SU-DHL-6 (cell line): ENCODE measurements at regions not wholly inside any gene's neighbourhood (a gene's known extent, or its start where the extent isn't known, plus 50 kb on each side); places are given as distances from the start of the nearest gene placed in this dataset.
"Not testable (repeated sequence)": the region's sequence is repeated elsewhere in the genome, so short reads cannot be mapped to it uniquely, and the experiment has no call there.

Source experiments
- H2AFZ ChIP-seq: fragments of 200-600 bp; sonication (generic); 2 replicates; pipeline ENCODE4 v1.6.1; 2014; ENCODE audit warnings: low read depth, mild to moderate bottlenecking, moderate library complexity, mixed read lengths, antibody characterized with exemption, low read length; ENCODE audit not compliant: severe bottlenecking
- H3F3A ChIP-seq: fragments of 200-600 bp; shearing (Covaris generic); 2 replicates; pipeline ENCODE4 v1.6.0; 2016; ENCODE audit warnings: antibody characterized with exemption, mild to moderate bottlenecking; ENCODE audit not compliant: insufficient read depth
- H3K27ac ChIP-seq: fragments of 200-600 bp; sonication (generic); 2 replicates; pipeline ENCODE4 v1.5.1; 2016; ENCODE audit warnings: low read depth, mild to moderate bottlenecking, low read length, moderate library complexity, mixed read lengths
- H3K27me3 ChIP-seq: fragments of 200-600 bp; sonication (generic), shearing (Covaris generic); 2 replicates; pipeline ENCODE4 v1.6.0; 2014; ENCODE audit warnings: mild to moderate bottlenecking, low read length
- H3K36me3 ChIP-seq: fragments of 200-600 bp; sonication (generic); 2 replicates; pipeline ENCODE4 v1.6.1; 2014; ENCODE audit warnings: mild to moderate bottlenecking, low read length, mixed read lengths
- H3K4me2 ChIP-seq: fragments of 300-600, 200-600 bp; shearing (Covaris generic), sonication (generic); 2 replicates; pipeline ENCODE4 v1.6.0; 2014; ENCODE audit warnings: low read length, low read depth, mild to moderate bottlenecking; ENCODE audit not compliant: poor library complexity, severe bottlenecking
- H3K4me3 ChIP-seq: fragments of 200-600 bp; sonication (generic); 2 replicates; pipeline ENCODE4 v1.5.1; 2014; ENCODE audit warnings: antibody characterized with exemption, low read length, mild to moderate bottlenecking, mixed read lengths; ENCODE audit not compliant: insufficient read depth, poor library complexity, severe bottlenecking
- H3K79me2 ChIP-seq: fragments of 200-600 bp; sonication (generic); 2 replicates; pipeline ENCODE4 v1.6.1; 2014; ENCODE audit warnings: mild to moderate bottlenecking, low read length, moderate library complexity; ENCODE audit not compliant: insufficient read depth
- H3K9ac ChIP-seq: fragments of 200-600 bp; sonication (generic); 2 replicates; pipeline ENCODE4 v1.7.0; 2014; ENCODE audit warnings: mild to moderate bottlenecking, low read length
- H3K9me2 ChIP-seq: fragments of 200-600 bp; sonication (generic); replicated peaks from 2 replicates; pipeline ENCODE4 v1.6.1; 2014; ENCODE audit warnings: low read length; ENCODE audit not compliant: insufficient read depth
- H3K9me3 ChIP-seq: fragments of 200-600 bp; sonication (generic); 2 replicates; pipeline ENCODE4 v1.6.1; 2014; ENCODE audit warnings: low read length, mixed read lengths; ENCODE audit not compliant: insufficient read depth
- H4K20me1 ChIP-seq: fragments of 200-600 bp; sonication (generic); 2 replicates; pipeline ENCODE4 v1.6.1; 2014; ENCODE audit warnings: low read depth, mild to moderate bottlenecking, antibody characterized with exemption, low read length, moderate library complexity, mixed read lengths
- CTCF ChIP-seq: fragments of 200-600 bp; sonication (generic); IDR thresholded peaks from one replicate; pipeline ENCODE4 v1.5.1; 2017; ENCODE audit warnings: antibody characterized with exemption, mild to moderate bottlenecking, low read length, moderate library complexity; ENCODE audit not compliant: insufficient read depth, poor library complexity, severe bottlenecking
- EZH2phosphoT487 ChIP-seq: fragments of 200-600 bp; sonication (generic), shearing (Covaris generic); conservative IDR thresholded peaks from 2 replicates; pipeline ENCODE4 v1.6.1; 2018; ENCODE audit warnings: mild to moderate bottlenecking, antibody characterized with exemption, low read length, moderate library complexity, mixed read lengths

DNA sequence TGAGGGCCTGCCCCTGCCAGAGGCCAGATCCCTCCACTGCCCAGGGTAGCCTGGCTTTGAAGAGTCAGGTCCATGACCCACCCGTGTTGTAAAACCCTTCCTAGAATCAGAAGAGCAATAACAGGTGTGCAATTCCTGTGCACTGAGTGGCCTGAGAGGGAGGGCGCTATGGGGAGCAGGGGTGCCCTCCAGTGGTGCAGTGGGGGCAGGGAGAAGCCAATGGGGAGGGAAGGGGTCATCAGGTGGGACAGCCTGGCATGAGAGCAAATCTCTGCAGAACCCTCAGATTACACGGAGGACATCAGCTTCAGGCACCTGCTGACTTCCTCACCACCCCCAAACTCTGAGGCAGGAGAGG, 72.9 kb upstream of the ZNF469 start:
- H3F3A ChIP-seq, result no peaks in the 10 kb centered on the region
- no peak overlapping the region for H3K9ac ChIP-seq
- no peak overlapping the region for H3K4me3 ChIP-seq
- H3K27me3 ChIP-seq, result no peaks in the 10 kb centered on the region
- H3K79me2 ChIP-seq, result no peaks in the 10 kb centered on the region
- no peaks in the 10 kb centered on the region for H3K36me3 ChIP-seq
- no peak overlapping the region for H3K4me2 ChIP-seq
- H3K9me3 ChIP-seq, result peaks cover 5% of the 10 kb centered on the region; the same call in 1 of the 2 replicates
- H2AFZ ChIP-seq, result no peak overlapping the region
- TF ChIP-seq EZH2phosphoT487 (no peak), CTCF (no peak)
- H3K27ac ChIP-seq, result no peak overlapping the region
- no peaks in the 10 kb centered on the region for H4K20me1 ChIP-seq
- no peaks in the 10 kb centered on the region for H3K9me2 ChIP-seq

DNA sequence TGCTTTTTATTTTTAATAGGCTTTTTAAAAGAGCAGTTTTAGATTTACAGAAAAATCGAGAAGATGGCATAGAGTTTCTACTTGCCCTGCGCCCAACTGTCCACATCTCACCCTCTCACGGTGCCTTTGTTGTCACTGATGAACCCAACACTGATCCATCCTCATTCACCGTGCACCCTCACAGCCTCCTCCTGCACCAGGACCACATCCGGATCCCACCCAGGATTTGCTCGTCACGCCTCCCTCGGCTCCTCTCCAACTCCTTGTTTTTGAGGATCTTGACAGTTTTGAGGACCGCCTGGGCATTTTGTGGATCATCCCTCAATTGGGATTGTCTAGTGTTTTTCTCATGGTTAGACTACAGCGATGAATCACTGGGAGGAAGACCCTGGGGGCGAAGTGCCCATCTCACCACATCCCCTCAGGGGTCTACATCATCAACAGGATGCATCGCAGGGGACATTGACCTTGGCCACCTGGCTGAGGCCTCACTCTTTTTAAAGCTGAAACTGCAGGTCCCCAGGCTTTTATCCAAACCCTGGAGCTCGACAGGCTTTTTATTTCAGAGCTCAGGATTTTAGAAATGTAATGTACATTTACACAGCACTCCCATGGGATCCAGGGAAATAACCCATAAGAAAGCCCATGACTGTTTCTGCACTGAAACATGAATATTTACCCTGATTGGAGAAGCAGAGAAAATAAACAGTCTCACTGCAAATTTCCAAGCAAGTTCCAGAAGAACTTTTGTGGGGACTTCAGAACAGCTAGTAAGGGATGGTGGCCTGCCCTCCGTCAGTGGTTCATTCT, 71.8 kb upstream of the ZNF469 start:
- Histone ChIP-seq H3K27me3 (no peaks in the 10 kb centered on the region), H3K27ac (no peak overlapping the region), H2AFZ (no peak overlapping the region), H3K9ac (no peak overlapping the region), H3K79me2 (no peaks in the 10 kb centered on the region), H3K36me3 (no peaks in the 10 kb centered on the region), H3F3A (no peaks in the 10 kb centered on the region), H3K4me2 (no peak overlapping the region), H3K9me2 (no peaks in the 10 kb centered on the region), H4K20me1 (no peaks in the 10 kb centered on the region), H3K4me3 (no peak overlapping the region), H3K9me3 (peaks cover 5% of the 10 kb centered on the region; the same call in 1 of the 2 replicates)
- no peak for TF ChIP-seq CTCF
- no peak for TF ChIP-seq EZH2phosphoT487

- H3K79me2 ChIP-seq, H4K20me1 ChIP-seq, H3K9ac ChIP-seq, H3K4me3 ChIP-seq, H3K27me3 ChIP-seq, H3K36me3 ChIP-seq, H3K4me2 ChIP-seq, H2AFZ ChIP-seq, H3F3A ChIP-seq, H3K9me2 ChIP-seq, H3K9me3 ChIP-seq, H3K27ac ChIP-seq: not testable (repeated sequence)
These were observed 70.9 kb upstream of the ZNF469 start for GRCh38 chr16:88311860-88312259.

- TF ChIP-seq EZH2phosphoT487 (no peak), CTCF (no peak)
These were observed 70.0 kb upstream of the ZNF469 start for GRCh38 chr16:88312732-88313131.

More at GRCh38 chr16:88312732-88313131, 70.0 kb upstream of the ZNF469 start:
- H3K27me3 ChIP-seq, result no peaks in the 10 kb centered on the region
- H3K9ac ChIP-seq, result no peak overlapping the region
- H3F3A ChIP-seq, result no peaks in the 10 kb centered on the region
- H3K36me3 ChIP-seq, result no peaks in the 10 kb centered on the region
- H3K9me2 ChIP-seq, result no peaks in the 10 kb centered on the region
- no peak overlapping the region for H2AFZ ChIP-seq
- no peaks in the 10 kb centered on the region for H4K20me1 ChIP-seq
- H3K4me3 ChIP-seq, result no peak overlapping the region
- H3K27ac ChIP-seq, result no peak overlapping the region
- peaks cover 5% of the 10 kb centered on the region; the same call in 1 of the 2 replicates for H3K9me3 ChIP-seq
- no peaks in the 10 kb centered on the region for H3K79me2 ChIP-seq
- no peak overlapping the region for H3K4me2 ChIP-seq
